Activated gamma-delta T cell treated with anti-CD3 and anti-CD28 coated beads, Interleukin-2, amount 50 U/mL, for 16 hours (primary cell): ENCODE measurements at regions not wholly inside any gene's neighbourhood (a gene's known extent, or its start where the extent isn't known, plus 50 kb on each side); places are given as distances from the start of the nearest gene placed in this dataset.
"Not testable (repeated sequence)": the region's sequence is repeated elsewhere in the genome, so short reads cannot be mapped to it uniquely, and the experiment has no call there.

Experiments
- DNase-seq: peaks from one replicate; pipeline ENCODE4 v3.0.0-alpha.2; 2020; ENCODE audit warnings: low read depth

DNA sequence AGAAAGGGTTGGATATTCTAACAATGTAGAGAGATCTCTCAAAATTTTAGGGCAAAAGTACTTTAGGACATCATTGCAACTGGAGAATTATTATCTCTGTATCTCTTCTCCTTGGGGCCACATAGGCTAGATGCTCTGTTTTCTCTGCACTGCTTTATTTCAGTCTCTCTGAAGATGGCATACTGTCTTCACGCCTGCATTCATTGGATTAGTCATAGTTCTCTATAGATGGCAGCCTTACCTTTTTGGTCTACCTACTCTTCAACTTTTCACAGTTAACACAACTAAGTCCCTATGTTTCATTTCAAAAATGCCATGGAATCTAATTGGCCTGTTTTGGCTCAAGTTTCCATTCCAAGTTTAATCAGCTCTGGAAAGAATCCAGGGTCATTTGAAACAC lies 1623.3 kb upstream of the B3GALT2 start:
- DNase-seq = no peak

DNA sequence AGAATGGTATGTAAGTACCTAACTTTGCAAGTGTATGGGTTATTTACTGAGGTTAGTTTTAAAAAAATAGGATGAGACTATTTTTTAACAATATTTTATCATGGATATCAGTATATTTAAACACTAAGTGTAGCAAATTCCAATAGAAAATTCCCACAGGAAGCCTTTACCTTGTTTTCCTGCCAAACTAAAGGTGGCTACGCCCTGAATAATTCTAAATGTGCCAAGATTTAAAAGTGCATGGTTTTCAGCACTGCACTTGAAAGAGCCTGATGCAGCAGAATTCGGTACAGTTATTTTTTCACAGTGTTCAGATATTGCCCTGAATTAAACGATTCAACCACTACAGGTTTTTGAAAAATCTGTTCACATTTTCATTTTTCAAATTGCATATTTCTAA lies 1622.8 kb upstream of the B3GALT2 start:
- no peak for DNase-seq

DNA sequence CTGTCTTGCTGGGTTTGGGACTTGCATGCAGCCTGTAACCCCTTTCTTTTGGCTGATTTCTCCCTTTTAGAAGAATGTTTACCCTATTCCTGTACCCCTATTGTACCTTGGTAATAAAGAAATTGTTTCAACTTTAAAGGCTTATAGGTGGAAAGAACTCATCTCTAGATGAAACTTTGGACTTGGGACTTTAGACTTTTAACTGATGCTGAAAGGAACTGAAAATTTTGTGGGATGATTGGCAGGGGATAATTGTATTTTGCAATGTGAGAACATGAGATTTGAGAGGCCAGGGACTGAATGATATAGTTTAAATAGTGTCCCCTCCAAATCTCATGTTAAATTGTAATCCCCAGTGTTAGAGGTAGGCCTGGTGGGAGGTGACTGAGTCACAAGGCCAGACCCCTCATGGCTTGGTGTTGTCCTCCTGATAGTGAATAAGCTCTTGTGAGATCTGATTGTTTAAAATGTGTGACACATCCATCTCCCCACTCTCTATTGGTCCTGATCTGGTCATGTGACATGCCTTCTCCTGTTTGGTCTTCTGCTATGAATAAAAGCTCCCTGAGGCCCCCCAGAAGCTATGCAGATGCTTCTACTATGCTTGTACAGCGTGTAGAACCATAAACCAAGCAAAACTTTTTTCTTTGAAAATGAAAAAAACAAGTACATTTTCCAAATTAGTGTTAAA lies 1621.3 kb upstream of the B3GALT2 start:
- DNase-seq = no peak

DNA sequence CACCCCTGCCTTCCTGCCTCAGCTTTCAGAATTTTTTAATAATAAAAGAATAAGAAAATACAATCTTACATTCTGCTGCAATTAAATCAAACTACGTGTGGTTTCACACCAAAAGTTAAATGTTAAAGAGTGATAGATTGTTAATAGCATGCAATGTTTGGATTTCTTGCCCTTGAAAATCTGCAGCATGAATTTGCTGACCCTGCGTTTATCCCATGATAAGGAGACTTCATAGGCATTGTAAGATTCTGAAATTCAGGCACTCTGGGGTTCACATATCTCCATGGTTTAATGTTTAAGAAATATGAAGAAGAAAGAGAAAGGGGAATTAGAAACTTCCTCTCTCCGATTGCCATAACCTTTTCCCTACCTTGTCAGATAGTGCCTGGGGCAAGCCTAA lies 1616.2 kb upstream of the B3GALT2 start:
- DNase-seq = no peak

DNA sequence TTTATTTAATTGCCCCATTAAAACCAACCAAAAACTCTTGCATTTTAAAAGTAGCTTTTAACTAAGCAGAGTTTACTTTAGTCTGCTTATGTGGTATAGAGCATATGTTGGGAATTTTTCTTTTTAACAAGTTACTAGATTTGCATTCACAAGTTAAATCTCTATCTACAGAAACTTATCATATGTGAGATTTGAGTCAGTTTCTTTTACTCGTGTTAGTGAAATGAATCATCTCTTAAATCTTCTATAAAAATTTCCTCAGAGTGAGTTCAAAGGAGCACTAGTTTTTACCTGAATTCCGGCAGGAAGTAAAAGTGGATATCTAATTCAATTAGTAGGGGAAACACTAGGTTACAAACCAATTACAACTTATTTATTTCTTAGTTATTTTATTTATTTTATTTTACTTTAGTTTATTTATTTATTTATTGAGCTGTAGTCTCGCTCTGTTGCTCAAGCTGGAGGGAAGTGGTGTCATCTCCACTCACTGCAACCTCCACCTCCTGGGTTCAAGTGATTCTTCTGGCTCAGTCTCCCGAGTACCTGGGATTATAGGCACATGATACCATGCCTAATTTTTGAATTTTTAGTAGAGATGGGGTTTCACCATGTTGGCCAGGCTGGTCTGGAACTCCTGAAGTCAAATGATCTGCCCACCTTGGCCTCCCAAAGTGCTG lies 1609.6 kb upstream of the B3GALT2 start:
- no peak for DNase-seq

DNA sequence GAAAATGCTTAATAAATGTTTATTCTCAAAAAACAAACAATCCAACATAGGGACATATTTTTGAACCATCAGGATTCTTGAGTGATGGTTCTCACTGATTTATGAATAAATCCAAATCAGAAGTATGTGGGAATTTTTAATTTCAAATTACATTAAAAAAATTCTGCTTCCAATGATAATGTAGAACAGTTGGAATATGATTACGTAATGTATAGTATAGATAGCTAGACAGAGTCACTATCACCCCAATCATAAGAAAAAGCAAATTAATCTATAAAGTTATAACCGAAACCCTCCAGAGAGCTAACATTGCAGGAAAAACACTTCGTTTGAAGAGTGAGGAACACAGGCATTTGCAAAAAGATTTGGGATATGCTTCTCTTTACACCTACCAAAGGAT lies 1600.6 kb upstream of the B3GALT2 start:
- DNase-seq = no peak

DNA sequence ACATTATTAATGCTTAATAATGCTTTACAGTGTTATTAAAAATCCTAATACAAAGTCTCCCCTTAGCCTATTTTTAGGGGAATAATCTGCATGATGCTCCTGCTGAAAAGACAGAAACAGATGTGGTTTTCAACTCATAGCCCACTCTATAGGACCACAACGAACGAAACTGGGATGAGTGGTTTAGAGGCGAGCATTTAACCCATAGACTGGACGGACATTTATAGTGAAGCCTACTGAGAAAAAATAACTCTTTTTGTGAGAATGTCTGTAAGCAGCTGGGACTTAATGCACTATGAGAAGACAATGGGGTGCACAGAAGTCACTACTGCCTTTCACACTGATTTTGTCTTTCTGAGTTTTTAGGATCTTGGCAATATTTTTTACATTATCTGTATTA lies 1599.6 kb upstream of the B3GALT2 start:
- no peak for DNase-seq

DNA sequence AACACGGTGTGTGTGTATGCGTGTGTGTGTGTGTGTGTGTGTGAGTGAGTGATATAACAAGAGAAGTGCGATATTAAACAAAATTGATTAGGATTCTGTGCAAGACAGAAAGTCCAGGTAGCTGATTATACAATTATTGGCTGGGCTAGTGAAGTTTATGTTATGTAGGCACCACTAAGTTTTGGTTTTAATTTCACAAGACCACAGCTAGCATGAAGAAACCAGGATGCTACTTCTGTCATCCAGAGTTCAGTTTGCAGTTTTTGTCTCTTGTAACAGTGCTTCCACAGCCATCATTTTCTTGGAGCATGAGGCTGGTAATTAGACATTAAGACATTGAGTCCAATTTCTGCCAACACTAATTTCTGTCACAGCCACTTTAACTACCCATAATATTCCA lies 1590.2 kb upstream of the B3GALT2 start:
- DNase-seq = no peak

DNA sequence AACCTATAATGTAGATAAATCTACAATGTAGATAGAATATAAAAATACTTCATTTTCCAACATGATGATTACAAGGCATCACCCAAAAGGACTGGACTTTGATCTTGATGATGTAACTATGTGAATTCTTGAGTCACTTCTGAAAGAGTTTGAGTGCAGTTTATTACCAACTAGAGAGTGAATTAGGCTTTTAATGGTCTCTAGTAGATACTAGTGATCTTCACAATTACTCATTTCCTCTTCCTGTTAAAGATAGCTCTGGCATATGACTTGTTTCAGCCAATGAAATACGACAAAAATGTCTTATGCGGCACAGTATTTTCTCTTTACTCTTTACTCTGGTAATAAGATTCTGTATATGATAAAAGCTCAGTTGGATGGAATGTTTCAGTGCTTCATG lies 1588.1 kb upstream of the B3GALT2 start:
- DNase-seq = no peak

DNA sequence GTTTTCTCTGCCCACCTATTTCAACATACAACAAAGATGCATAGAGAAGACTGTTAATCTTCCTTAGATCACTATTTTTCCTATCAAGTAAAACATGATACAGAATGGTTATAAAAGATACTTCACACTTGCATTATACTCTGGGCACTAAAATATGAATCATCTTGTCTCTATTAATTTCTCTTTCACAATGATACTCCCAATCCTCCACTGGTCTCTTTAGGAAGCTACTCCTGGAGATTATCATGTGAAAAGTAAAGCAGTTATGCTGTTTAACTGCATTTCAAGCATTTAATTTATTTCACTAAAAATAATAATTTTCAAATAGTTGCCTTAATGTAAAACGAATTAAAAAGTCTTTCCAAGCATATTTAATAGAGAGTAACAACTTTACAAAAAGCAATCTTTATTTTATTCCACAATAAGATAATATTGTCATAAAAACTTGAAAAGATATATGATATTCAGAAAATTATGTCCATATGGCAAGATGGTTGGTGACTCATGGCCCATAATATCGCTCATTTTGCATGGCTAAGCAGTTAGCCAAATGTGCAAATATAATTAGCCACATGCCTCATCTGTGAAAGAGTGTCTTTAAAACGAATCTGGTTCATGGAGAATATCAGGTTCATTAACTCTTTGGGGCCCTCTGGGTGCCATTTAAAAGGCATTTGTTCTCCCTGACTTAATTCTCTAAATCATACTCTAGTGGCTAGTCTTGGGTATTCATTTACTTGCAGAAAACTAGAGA lies 1569.0 kb upstream of the B3GALT2 start:
- no peak for DNase-seq

DNA sequence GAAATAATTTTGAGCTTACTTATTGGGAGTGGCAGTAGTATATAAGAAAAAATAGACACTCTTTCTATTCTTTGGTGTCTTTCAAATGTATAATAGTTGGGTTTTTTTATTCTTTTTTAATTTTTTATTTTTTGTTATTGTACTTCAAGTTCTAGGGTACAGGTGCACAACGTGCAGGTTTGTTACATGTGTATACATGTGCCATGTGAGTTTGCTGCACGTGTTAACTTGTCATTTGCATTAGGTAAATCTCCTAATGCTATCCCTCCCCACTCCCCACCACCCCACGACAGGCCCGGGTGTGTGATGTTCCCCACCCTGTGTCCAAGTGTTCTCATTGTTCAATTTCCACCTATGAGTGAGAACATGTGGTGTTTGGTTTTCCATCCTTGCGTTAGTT lies 1552.4 kb upstream of the B3GALT2 start:
- DNase-seq = not testable (repeated sequence)

DNA sequence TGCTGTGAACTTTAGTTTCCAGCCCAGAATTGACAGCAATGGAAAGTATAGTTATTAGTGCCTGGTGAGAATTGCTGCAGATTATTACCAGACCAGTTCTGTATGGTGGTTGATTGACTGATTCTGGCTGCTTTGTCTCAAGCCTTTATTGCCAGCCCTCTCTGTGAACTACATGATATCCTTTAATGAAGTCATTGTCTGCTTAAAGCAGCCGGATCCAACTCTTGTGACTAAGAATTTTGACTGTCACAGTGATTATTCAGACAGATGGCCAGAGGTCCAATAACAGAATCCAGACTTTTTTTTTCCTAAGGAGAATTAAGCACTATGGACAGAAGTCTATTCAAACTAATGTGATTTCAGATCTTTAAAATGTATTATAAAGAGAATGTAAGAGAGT lies 1548.6 kb upstream of the B3GALT2 start:
- no peak for DNase-seq

DNA sequence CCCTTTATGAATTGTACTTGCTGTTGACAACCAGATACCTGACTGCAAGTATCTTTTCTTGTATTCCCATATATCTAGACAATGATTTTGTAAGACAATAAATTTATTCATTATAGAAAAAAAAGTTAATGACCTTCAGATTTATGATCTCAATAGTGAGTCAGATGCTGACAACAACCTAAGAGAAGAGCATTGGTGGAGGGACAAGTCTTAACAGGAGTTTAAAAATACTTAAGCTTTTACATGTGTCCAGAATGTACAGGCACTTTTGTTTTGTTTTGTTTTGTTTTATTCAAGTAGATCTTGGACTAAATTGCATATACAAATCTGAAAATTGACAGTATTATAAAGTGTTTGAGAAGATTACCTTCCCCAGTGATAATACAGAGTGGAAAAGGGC lies 1544.6 kb upstream of the B3GALT2 start:
- no peak for DNase-seq

DNA sequence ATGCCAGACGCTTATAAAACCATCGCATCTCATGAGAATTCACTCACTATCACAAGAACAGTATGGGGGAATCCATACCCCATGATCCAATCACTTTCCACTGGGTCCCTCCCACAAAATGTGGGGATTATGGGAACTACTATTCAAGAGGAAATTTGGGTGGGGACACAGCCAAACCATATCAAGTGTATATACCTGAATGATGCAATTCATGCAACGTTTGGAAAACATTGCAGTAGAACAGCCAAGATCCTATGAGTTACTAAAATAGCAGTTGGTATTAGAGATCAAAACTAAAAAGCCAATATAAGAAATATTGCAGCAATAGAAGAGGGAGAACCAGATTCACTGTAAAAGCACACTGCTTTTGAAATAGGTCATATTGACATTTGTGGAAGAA lies 1543.9 kb upstream of the B3GALT2 start:
- no peak for DNase-seq

DNA sequence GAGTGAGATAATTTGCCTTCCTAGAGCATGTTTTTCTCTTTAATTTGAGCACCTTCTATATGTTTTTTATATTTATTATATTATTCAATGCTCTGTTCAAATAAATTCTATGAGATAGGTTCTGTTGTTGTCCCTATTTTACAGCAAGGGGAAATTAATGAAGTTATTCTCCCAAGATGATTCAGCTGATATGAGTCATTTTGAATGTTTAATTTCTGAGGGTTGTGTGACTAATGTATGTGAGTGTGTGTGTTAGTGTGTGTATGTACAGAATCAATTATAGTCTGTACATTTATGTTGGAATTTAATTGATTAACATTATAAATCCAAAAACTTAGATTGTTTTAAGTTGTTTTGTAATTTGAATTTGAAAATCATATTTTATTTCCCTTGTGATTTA lies 1536.7 kb upstream of the B3GALT2 start:
- no peak for DNase-seq

DNA sequence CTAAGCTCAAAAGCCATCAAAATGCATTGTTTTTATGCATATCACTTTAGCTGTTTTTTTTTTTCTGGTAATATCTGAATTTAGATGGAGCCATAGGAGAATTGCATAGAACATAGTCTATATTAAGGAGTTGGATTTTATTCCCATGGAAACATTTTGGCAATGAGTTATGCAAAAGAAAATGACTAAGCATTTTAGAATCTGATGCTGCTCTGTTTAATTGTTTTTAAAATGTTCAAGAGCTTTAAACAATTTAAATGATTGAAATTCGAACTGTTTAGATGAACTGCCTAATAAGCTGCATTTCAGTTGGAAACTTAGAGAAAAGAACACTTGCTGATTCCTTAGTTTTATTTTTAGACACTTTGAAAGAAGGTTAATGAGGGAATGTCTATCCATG lies 1531.5 kb upstream of the B3GALT2 start:
- no peak for DNase-seq

DNA sequence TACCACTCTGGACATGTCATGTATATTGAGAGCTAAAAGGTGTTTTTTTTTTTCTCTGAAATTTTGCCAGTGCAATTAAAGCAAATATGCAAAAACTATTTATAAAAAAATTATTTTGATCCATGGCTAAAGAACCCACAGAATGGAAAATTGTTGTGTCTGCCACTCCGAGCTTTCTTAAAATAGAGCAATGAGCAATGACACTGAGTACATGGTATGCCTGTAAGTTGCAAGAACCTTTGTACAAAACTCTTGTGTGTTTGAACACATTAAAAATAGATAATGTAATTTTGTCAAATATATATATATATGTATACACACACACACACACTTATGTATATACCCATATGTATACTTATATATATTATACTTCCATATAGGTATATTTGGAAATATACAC lies 1530.9 kb upstream of the B3GALT2 start:
- no peak for DNase-seq

DNA sequence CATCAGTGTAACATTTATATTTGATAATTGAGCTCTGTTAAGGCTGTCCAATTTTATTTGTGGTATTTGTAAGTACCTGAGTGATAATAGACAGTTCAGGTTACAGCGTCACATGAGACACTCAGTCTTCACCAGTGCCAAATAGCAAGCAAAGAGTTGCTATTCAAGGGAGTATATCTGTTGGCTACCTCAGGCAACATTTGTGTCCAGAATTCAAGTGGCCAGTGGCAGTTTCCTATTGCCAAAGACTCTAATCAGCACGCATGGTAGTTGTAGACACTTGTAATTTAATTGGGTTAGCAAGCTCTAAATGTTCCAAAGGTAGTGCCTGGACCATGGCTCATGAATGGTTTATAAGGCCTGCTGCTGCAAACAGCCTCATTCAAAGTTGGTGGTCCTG lies 1524.3 kb upstream of the B3GALT2 start:
- no peak for DNase-seq

DNA sequence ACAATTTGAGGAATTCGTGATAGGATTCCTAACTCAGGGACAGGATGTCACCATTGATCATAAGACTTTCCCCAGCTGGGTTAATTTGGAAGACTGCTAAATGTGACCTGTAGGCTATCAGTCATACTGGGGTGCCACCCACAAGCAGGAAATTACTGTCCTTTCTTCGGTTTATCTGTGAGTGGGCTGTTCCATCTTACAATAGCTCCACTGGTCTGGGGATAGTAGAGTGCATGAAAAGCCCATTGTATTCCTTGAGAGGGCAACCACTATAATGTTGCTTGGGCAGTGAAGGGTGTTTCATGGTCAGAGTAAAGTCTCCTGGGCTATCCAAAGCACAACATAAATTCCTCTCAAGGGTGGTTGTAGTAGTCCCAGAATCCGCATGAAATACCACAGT lies 1523.0 kb upstream of the B3GALT2 start:
- DNase-seq = no peak

DNA sequence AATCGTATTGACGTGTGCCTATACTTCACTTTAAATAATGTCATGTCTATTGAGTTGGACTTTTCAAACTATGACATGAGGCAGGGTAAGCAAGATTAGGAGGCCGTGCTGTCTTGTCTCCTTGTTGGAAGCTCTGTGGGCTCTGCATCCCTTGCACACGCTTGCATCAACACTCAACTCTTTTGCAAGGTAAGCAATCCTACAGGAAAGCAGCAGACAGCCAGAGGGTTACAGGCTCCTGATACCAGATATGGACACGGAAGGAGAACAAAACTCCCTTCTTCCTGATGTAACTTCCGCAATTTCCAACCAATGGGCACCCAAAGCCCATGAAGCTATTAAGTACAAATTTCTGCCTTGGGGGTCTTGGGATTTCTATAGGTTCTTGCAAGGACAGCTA lies 1520.7 kb upstream of the B3GALT2 start:
- DNase-seq = no peak

DNA sequence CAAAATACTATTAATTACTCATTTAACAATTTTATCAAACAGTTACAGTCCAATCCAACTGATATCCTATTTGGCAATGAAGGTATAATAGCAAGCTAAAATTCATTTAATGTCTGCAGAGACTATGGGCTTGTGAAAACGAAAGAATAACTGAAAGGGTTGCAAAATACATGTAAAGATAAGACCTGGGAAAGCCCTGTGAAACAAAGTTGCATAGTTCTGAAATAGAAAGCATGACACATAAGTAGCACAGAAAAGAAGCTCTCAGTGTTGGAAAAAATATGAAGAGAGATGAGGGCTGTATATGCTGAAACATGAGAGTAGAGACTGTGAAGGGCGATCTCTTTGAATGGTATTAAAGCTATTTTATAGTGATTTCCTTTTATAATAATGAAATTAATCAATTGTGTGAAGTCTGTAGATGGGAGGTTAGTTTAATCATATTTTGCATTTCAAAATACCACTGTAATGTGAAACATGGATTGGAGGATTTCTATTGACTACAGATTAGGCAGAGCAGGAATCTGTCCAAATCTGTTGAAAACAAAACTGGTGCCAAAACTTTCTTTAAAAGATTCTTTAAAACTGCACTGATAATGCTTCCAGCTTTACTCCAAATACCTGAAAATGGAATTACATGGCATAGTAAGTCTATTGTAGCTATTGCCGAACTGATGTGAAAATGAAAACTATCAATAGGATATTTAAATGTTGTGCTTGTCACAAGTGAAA lies 1518.9 kb upstream of the B3GALT2 start:
- DNase-seq = no peak

DNA sequence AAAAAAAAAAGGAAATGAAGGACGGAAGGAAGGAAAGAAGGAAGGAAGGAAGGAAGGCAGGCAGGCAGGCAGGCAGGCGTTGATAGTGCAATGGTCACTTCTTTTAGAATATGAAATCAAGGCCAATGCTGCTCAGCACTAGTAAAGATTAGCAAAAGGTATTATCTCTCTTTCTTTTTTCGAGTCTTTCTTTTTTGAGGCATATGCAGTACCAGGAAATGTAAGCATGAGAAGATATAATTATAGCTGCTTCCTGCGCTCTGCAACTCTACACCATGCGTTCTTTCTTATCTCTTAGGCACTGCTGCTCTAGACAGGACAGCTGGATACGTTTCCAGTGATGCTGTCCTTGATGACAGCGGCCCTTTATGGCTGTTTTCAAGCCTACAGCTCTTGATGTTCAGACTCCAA lies 1512.5 kb upstream of the B3GALT2 start:
- DNase-seq = no peak

DNA sequence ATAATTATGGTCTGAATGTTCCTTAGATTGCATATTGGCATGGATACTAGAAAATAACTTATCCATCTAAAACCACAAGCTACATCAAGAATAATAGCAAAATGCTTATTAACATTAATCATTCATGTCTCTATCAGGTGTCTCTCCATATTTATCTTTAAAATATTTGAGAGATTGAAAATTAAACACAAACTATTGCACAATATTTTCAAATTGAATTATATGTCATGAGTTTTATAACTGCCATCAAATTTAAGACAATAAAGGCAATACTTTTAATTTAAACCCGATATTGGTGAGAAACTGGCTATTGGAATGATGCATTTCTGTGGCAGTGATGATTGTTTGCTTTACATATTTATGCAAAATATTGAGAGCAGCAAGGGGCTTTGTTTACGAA lies 1506.8 kb upstream of the B3GALT2 start:
- no peak for DNase-seq
